ENCODE measurements at regions not wholly inside any gene's neighbourhood (a gene's known extent, or its start where the extent isn't known, plus 50 kb on each side); places are given as distances from the start of the nearest gene placed in this dataset.

DNA sequence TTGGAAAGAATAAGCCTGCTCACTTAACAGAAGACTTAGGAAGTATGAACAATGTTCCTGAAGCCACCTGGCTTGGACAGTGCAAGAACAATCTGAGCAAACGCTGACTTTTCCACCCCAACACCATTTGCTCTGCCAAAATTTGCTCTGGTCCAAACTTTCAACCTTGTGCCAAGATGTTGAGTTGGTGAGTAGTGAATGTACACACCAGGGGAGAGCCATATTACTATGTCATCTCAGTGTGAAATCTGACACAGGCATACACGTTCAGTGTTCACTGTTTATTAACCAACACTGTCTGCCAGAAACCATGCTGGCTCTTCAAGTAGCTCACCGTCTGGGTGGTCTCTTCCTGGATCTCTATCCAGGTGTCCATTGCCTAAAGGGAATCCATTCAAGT is 152.9 kb upstream of the LPP start:
- no peak overlapping the region for H3K4me3 ChIP-seq
- no peaks in the 10 kb centered on the region for H3K4me1 ChIP-seq
- DNase-seq (ENCODE audit: low spot score): no peak
- TF ChIP-seq, protein P1, sequence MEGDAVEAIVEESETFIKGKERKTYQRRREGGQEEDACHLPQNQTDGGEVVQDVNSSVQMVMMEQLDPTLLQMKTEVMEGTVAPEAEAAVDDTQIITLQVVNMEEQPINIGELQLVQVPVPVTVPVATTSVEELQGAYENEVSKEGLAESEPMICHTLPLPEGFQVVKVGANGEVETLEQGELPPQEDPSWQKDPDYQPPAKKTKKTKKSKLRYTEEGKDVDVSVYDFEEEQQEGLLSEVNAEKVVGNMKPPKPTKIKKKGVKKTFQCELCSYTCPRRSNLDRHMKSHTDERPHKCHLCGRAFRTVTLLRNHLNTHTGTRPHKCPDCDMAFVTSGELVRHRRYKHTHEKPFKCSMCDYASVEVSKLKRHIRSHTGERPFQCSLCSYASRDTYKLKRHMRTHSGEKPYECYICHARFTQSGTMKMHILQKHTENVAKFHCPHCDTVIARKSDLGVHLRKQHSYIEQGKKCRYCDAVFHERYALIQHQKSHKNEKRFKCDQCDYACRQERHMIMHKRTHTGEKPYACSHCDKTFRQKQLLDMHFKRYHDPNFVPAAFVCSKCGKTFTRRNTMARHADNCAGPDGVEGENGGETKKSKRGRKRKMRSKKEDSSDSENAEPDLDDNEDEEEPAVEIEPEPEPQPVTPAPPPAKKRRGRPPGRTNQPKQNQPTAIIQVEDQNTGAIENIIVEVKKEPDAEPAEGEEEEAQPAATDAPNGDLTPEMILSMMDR (IDR thresholded peaks at IDR 0.05): no peak
- no peaks in the 10 kb centered on the region for H3K36me3 ChIP-seq
- no peaks in the 10 kb centered on the region for H3K9me3 ChIP-seq
- H3K27me3 ChIP-seq: no peaks in the 10 kb centered on the region
- H3K27ac ChIP-seq: no peak overlapping the region

DNA sequence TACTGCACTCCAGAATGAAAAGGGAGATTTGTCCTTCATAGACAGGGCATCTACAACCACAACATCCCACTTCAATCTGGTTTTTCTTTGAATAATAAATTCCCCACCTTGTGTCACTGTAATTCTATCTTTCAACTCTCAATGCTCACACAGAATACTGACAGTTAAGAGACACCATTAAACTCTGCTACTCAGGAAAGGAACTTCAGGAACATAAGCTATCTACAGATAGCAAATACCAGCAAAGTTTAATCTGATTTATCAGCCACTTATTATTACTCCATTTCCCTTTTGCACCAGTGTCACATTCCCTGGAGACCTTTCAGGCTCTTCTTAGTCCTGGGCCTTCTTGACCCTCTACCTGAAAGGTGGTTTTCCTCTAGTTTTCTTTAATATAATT is 152.0 kb upstream of the LPP start:
- H3K27ac ChIP-seq: no peak overlapping the region
- TF ChIP-seq, protein P1 (IDR thresholded peaks at IDR 0.05): no peak
- H3K9me3 ChIP-seq: no peaks in the 10 kb centered on the region
- no peak for DNase-seq (ENCODE audit: low spot score)
- no peaks in the 10 kb centered on the region for H3K4me1 ChIP-seq
- H3K4me3 ChIP-seq: no peak overlapping the region
- H3K36me3 ChIP-seq: no peaks in the 10 kb centered on the region
- no peaks in the 10 kb centered on the region for H3K27me3 ChIP-seq

- no peaks in the 10 kb centered on the region for H3K27me3 ChIP-seq
- TF ChIP-seq, protein P1 (IDR thresholded peaks at IDR 0.05): no peak
- no peak overlapping the region for H3K27ac ChIP-seq
- DNase-seq (ENCODE audit: low spot score): no peak
- no peaks in the 10 kb centered on the region for H3K36me3 ChIP-seq
- H3K4me1 ChIP-seq: no peaks in the 10 kb centered on the region
- H3K4me3 ChIP-seq: no peak overlapping the region
- no peaks in the 10 kb centered on the region for H3K9me3 ChIP-seq
Observed at GRCh38 chr3:188002626-188003138, 151.3 kb upstream of the LPP start.

DNA sequence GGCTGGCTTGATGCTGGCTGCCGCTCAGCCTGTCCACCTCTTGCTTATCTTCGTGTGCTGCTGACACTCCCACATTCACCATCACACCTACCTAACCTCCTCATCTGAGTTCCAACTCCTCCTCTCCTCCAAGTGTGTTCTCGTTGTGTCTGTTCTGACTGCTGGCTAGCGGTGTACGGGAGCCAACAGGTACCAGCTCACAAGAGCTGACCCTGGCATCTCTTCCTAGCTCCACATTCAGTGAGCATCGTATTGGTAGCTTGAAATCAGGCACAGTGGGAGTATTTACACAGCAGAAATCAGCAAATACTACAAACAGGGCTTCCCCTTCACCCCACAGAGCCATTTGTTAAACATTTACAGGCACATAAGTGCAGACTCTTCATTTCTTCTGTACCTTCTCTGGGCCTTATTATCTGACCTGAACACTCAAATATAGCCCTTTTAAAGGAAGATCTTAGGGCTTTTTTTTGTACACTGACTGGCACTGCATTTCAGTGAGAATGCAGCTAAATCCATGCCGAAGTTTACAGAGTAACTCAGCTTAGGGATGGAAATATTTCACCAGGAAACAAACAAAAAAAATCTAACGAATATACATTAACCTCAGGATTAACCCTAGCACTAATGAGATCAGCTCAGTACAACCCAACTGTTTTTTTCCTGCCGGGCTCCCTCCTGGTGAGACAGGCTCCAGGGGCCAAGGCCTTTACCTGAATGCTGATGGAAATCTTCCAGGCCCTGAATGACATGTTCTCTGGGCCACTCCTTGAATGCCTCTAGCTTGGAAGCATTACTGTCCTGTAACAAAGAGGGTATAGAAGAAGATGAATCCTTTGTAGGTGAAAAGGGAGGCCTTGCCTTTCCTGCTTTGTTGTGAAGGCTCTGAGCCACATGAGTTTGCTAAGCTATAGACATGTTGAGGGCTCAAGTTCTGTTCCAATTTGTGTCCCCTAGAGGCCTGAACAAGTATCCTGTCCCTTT is 150.5 kb upstream of the LPP start:
- Histone ChIP-seq H3K4me1 (no peaks in the 10 kb centered on the region), H3K27me3 (no peaks in the 10 kb centered on the region), H3K27ac (no peak overlapping the region), H3K4me3 (no peak overlapping the region), H3K9me3 (no peaks in the 10 kb centered on the region), H3K36me3 (no peaks in the 10 kb centered on the region)
- TF ChIP-seq, protein P1 (IDR thresholded peaks at IDR 0.05): no peak
- no peak for DNase-seq (ENCODE audit: low spot score)

DNA sequence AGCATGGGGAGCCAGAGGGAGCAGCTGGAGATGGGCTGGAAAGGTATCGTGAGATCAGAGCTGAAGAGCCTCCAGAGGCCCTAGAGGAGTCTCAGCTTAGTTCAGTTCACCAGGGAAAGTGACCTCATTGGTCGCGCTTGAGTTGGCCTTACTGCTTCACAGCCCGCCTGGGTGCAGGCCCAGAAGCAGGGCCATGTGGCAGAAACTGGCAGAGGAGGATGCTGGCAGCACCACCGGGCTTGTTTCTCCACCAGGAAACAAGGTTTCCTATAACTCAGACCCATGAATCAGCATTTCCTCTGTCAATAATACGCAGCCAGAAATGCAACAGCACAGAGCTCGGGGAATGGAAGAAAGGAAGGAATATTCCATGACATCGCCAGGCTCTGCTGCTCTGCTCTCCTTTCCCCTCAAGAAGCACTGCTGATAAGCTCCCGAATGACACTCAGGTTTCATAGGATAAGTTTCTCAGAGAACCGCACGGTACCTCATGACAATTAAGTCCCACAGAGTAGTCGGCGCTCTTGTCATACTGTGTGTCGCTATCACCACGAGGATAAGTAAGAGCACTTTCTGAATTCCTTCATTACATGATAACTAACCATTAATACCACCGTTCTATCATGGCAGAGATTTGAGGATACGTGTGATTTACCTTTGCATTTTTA is 147.1 kb upstream of the LPP start:
- Histone ChIP-seq H3K9me3 (no peaks in the 10 kb centered on the region), H3K27ac (no peak overlapping the region), H3K4me1 (no peaks in the 10 kb centered on the region), H3K36me3 (no peaks in the 10 kb centered on the region), H3K27me3 (no peaks in the 10 kb centered on the region), H3K4me3 (no peak overlapping the region)
- TF ChIP-seq, protein P1 (IDR thresholded peaks at IDR 0.05): no peak
- no peak for DNase-seq (ENCODE audit: low spot score)
